ENCODE measurements at regions not wholly inside any gene's neighbourhood (a gene's known extent, or its start where the extent isn't known, plus 50 kb on each side); places are given as distances from the start of the nearest gene placed in this dataset.

GRCh38 chr21:35643176-35643575 lies 417.1 kb downstream of the SETD4 start:
- DNase-seq (no peak), ATAC-seq (no peak)
- Histone ChIP-seq H3K36me3 (no peaks in the 10 kb centered on the region), H3K4me1 (no peaks in the 10 kb centered on the region), H3K27ac (no peak overlapping the region), H3K4me3 (no peak overlapping the region), H3K27me3 (peaks cover 0 to 9% (median 0%) of the 10 kb centered on the region in 9 donors), H3K9me3 (no peaks in the 10 kb centered on the region)
- 63 to 78% (median 70%) methylated on average over 4 of the region's 4 CpGs for WGBS, 4 donors
- TF ChIP-seq, protein P1, sequence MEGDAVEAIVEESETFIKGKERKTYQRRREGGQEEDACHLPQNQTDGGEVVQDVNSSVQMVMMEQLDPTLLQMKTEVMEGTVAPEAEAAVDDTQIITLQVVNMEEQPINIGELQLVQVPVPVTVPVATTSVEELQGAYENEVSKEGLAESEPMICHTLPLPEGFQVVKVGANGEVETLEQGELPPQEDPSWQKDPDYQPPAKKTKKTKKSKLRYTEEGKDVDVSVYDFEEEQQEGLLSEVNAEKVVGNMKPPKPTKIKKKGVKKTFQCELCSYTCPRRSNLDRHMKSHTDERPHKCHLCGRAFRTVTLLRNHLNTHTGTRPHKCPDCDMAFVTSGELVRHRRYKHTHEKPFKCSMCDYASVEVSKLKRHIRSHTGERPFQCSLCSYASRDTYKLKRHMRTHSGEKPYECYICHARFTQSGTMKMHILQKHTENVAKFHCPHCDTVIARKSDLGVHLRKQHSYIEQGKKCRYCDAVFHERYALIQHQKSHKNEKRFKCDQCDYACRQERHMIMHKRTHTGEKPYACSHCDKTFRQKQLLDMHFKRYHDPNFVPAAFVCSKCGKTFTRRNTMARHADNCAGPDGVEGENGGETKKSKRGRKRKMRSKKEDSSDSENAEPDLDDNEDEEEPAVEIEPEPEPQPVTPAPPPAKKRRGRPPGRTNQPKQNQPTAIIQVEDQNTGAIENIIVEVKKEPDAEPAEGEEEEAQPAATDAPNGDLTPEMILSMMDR (IDR thresholded peaks at IDR 0.05), result no peak
- no peak for TF ChIP-seq POLR2A (IDR thresholded peaks at IDR 0.05)
- intact Hi-C loops (cut with DNase I), result loop anchor here in 1 of 10 donors (10.0 kb wide), 1 partner anchor 58 kb away; no protein-coding TSS in a partner anchor

DNA sequence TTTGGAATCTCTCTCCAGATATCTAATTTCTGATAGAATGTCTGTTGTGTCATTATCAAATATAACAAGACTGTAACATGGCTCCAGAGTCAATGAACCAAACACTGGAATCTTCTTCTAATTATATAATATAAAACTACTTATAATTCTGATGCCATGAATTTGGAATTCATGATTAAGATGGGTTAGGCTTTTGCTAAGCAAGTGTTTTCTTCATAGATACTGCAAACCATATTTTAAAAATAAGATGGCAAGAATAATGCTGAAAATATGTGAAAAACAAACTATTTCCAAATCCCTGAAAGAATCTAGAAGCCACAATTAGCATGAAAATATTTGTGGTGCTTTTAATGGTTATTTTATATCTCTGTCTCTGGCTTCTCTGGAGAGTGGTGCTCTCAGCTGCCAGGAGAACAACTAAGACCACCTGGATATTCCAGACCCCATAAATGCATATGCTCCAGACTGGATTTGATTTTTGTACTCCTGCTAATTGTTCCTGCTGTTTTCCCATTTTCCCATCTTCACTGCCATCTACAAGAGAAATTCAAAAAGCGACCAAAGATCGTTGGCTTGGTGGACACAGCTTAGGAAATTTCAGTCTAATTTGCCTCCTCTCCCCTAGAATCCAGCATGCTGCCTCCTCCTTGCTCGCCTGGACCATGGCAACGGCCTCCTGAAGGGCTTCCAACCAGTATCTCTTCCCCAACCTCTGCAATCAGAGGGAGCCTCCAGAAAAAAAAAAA lies 418.9 kb downstream of the SETD4 start:
- Histone ChIP-seq H3K36me3 (no peaks in the 10 kb centered on the region), H3K27me3 (peaks cover 0 to 9% (median 0%) of the 10 kb centered on the region in 9 donors), H3K27ac (peak overlapping the region in 1 of 12 donors; percentile 5), H3K4me1 (peaks cover 0 to 7% (median 0%) of the 10 kb centered on the region in 12 donors), H3K4me3 (no peak overlapping the region), H3K9me3 (no peaks in the 10 kb centered on the region)
- TF ChIP-seq, protein P1 (IDR thresholded peaks at IDR 0.05), result no peak
- TF ChIP-seq POLR2A (IDR thresholded peaks at IDR 0.05), result no peak
- 67 to 71% (median 69%) methylated on average over 4 of the region's 4 CpGs for WGBS, 4 donors
- ATAC-seq (no peak), DNase-seq (no peak)
- intact Hi-C loops (cut with DNase I), result loop anchor here in 1 of 10 donors (10.0 kb wide), 1 partner anchor 57 kb away; no protein-coding TSS in a partner anchor

GRCh38 chr21:35637431-35637830 lies 422.9 kb downstream of the SETD4 start:
- H3K27ac ChIP-seq, result no peak overlapping the region
- H3K9me3 ChIP-seq, result no peaks in the 10 kb centered on the region
- no peaks in the 10 kb centered on the region for H3K36me3 ChIP-seq
- intact Hi-C loops (cut with DNase I), result no loop called here
- H3K4me3 ChIP-seq, result no peak overlapping the region
- no peak for TF ChIP-seq POLR2A (IDR thresholded peaks at IDR 0.05)
- TF ChIP-seq, protein P1 (IDR thresholded peaks at IDR 0.05), result no peak
- 30 to 39% (median 30%) methylated on average over 2 of the region's 2 CpGs for WGBS, 4 donors
- DNase-seq (no peak), ATAC-seq (peak in 3 of 4 donors; percentile 57 to 91 (median 83))
- peaks cover 0 to 7% (median 0%) of the 10 kb centered on the region in 12 donors for H3K4me1 ChIP-seq
- peaks cover 0 to 9% (median 0%) of the 10 kb centered on the region in 9 donors for H3K27me3 ChIP-seq

GRCh38 chr21:35635994-35636393 lies 424.3 kb downstream of the SETD4 start:
- TF ChIP-seq, protein P1 (IDR thresholded peaks at IDR 0.05), result no peak
- no peak for TF ChIP-seq POLR2A (IDR thresholded peaks at IDR 0.05)
- WGBS, 4 donors, result 71 to 80% (median 75%) methylated on average over 1 of the region's 1 CpG
- Histone ChIP-seq H3K27me3 (peaks cover 0 to 9% (median 0%) of the 10 kb centered on the region in 9 donors), H3K27ac (no peak overlapping the region), H3K9me3 (no peaks in the 10 kb centered on the region), H3K36me3 (no peaks in the 10 kb centered on the region), H3K4me3 (no peak overlapping the region), H3K4me1 (peaks cover 0 to 7% (median 0%) of the 10 kb centered on the region in 12 donors)
- no peak for DNase-seq
- intact Hi-C loops (cut with DNase I), result no loop called here
- ATAC-seq, result no peak

Measured in heart left ventricle (tissue), 16 donors.